ENCODE measurements at regions not wholly inside any gene's neighbourhood (a gene's known extent, or its start where the extent isn't known, plus 50 kb on each side); places are given as distances from the start of the nearest gene placed in this dataset.

- POLR2A ChIA-PET: no interaction called here
- no peak for DNase-seq (ENCODE audit: low spot score)
- no peaks in the 10 kb centered on the region for H3K36me3 Mint-ChIP-seq
- no peak overlapping the region for H3K27ac Mint-ChIP-seq
- TF ChIP-seq IRF2 (CRISPR knock-in tag; IDR thresholded peaks at IDR 0.05; ENCODE audit: borderline replicate concordance, low read depth) (no peak), ZNF138 (CRISPR knock-in tag; conservative IDR thresholded peaks at IDR 0.05) (no peak)
- H3K4me3 Mint-ChIP-seq: no peak overlapping the region
- no peak for ATAC-seq
- no peaks in the 10 kb centered on the region for H3K4me1 Mint-ChIP-seq
- H3K9me3 Mint-ChIP-seq: peaks cover 3% of the 10 kb centered on the region
- H3K27me3 Mint-ChIP-seq (ENCODE audit: low read depth): no peaks in the 10 kb centered on the region
- CTCF ChIA-PET: no interaction called here
These were observed 194.4 kb downstream of the TMA16 start for GRCh38 chr4:163688856-163689255.

- Mint-ChIP-seq H3K4me1 (no peaks in the 10 kb centered on the region), H3K27ac (no peak overlapping the region), H3K36me3 (no peaks in the 10 kb centered on the region; the same call in none of the 2 replicates), H3K4me3 (no peak overlapping the region), H3K9me3 (peaks cover 14% of the 10 kb centered on the region), H3K27me3 (ENCODE audit: low read depth) (no peaks in the 10 kb centered on the region)
- DNase-seq (ENCODE audit: low spot score) (no peak), ATAC-seq (no peak)
- ChIA-PET CTCF (interaction anchor here (0.5 kb wide), 1 partner anchor 143 kb away, joined by 6 read pairs; no protein-coding TSS in a partner anchor), POLR2A (no interaction called here)
- TF ChIP-seq IRF1 (CRISPR knock-in tag; IDR thresholded peaks at IDR 0.05): no peak
- no peak for TF ChIP-seq GTF2I (CRISPR knock-in tag; conservative IDR thresholded peaks at IDR 0.05)
- no peak for TF ChIP-seq MLX (CRISPR knock-in tag; IDR thresholded peaks at IDR 0.05)
- TF ChIP-seq E2F1 (CRISPR knock-in tag; IDR thresholded peaks at IDR 0.05): no peak
- no peak for TF ChIP-seq NR2C2 (CRISPR knock-in tag; IDR thresholded peaks at IDR 0.05)
- TF ChIP-seq ZNF232 (CRISPR knock-in tag; IDR thresholded peaks at IDR 0.05): no peak
- no peak for TF ChIP-seq ZSCAN18 (CRISPR knock-in tag; IDR thresholded peaks at IDR 0.05)
- no peak for TF ChIP-seq CBFB (CRISPR knock-in tag; IDR thresholded peaks at IDR 0.05; ENCODE audit: low read depth)
These were observed 198.7 kb downstream of the TMA16 start for GRCh38 chr4:163693211-163693610.

- Mint-ChIP-seq H3K27me3 (ENCODE audit: low read depth) (no peaks in the 10 kb centered on the region), H3K27ac (no peak overlapping the region), H3K9me3 (peaks cover 14% of the 10 kb centered on the region), H3K4me1 (no peaks in the 10 kb centered on the region), H3K36me3 (no peaks in the 10 kb centered on the region; the same call in none of the 2 replicates), H3K4me3 (no peak overlapping the region)
- CTCF ChIA-PET: no interaction called here
- ATAC-seq: no peak
- no peak for DNase-seq (ENCODE audit: low spot score)
- POLR2A ChIA-PET: no interaction called here
- TF ChIP-seq NR3C1 (CRISPR knock-in tag; conservative IDR thresholded peaks at IDR 0.05; ENCODE audit: low read depth) (no peak), KAT7 (CRISPR knock-in tag; IDR thresholded peaks at IDR 0.05; ENCODE audit: borderline replicate concordance) (no peak), USF2 (CRISPR knock-in tag; IDR thresholded peaks at IDR 0.05) (no peak), ZNF263 (CRISPR knock-in tag; IDR thresholded peaks at IDR 0.05; ENCODE audit: low read depth) (no peak), NR1H2 (CRISPR knock-in tag; IDR thresholded peaks at IDR 0.05) (no peak), RELA (CRISPR knock-in tag; IDR thresholded peaks at IDR 0.05; ENCODE audit: borderline replicate concordance) (no peak), ERG (CRISPR knock-in tag; IDR thresholded peaks at IDR 0.05) (no peak), USF1 (CRISPR knock-in tag; IDR thresholded peaks at IDR 0.05) (no peak), MAX (CRISPR knock-in tag; IDR thresholded peaks at IDR 0.05) (no peak), HMGXB4 (CRISPR knock-in tag; IDR thresholded peaks at IDR 0.05) (no peak), E2F1 (CRISPR knock-in tag; IDR thresholded peaks at IDR 0.05) (no peak), ELF4 (CRISPR knock-in tag; IDR thresholded peaks at IDR 0.05; ENCODE audit: low read depth) (no peak), FOXP1 (CRISPR knock-in tag; IDR thresholded peaks at IDR 0.05; ENCODE audit: borderline replicate concordance) (no peak)
These were observed 199.3 kb downstream of the TMA16 start for GRCh38 chr4:163693776-163694175.

Measured in WTC11 (cell line).